Pons (tissue), 1 donor: ENCODE measurements at regions not wholly inside any gene's neighbourhood (a gene's known extent, or its start where the extent isn't known, plus 50 kb on each side); places are given as distances from the start of the nearest gene placed in this dataset.
A peak's percentile ranks its signal among the peaks of the same experiment; 100 is the strongest.
"Not testable (repeated sequence)": the region's sequence is repeated elsewhere in the genome, so short reads cannot be mapped to it uniquely, and the experiment has no call there.

Experiments
- DNase-seq: peaks from one replicate; pipeline ENCODE4 v3.0.0-alpha.2; 2016; ENCODE audit warnings: low spot score

DNA sequence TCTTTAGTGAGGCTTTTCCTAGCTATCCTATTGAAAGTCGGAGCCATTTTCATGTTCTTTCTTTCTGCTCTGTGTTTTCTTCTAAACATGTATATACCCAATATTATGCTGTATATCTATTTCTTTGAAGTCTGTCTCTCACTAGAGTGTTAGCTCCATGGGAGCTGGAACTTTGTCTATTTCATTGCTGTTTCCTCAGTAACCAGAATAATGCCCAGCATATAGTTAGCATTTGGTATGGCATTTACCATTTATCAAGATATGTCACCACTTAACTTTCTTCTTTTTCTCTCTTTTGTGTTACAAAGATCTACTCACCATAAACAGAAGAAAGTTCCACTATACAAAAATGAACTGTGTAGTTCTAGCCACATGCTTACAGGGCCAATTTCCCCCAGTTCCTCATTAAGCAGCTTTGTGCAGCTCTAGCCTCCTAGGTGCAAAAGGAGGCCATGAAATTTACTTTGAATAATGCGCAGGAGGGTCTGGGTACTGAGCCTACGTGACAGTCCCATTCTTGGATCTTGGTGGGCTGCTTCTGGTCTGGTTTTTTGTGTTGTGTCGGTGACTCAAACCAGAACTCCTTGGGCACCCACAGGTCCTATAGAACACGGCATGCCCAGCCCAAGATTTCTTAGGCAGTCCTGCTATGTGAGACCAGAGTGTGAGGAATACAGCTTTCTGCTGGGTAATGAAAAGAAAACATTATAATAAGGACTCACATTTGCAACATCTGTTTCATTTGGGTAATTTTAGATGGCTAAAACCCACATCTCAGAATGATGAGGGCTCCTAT is 302.3 kb upstream of the IGFBP7 start:
- no peak for DNase-seq

GRCh38 chr4:57410331-57411052 is 300.3 kb upstream of the IGFBP7 start:
- DNase-seq, result peak; percentile 98

GRCh38 chr4:57405359-57405758 is 295.2 kb upstream of the IGFBP7 start:
- no peak for DNase-seq

DNA sequence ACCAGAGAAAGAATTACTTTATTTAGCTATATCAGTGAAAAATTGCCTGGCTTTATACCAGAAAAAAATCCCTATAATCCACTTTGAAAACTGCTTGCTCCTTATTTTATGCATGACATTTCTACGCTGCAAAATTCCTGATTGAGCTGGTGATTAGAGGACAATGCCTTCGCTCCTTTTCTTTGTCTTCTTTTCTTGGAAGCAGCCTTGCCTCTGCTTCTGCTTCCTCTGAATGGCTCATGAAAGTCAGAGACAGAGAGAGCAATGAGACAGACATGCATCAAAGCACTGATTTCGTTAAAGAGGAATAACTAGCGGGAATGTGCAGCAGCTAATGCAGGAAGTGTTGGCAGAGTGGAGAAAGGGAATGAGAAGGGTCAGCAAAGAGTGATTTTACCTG is 294.3 kb upstream of the IGFBP7 start:
- no peak for DNase-seq

DNA sequence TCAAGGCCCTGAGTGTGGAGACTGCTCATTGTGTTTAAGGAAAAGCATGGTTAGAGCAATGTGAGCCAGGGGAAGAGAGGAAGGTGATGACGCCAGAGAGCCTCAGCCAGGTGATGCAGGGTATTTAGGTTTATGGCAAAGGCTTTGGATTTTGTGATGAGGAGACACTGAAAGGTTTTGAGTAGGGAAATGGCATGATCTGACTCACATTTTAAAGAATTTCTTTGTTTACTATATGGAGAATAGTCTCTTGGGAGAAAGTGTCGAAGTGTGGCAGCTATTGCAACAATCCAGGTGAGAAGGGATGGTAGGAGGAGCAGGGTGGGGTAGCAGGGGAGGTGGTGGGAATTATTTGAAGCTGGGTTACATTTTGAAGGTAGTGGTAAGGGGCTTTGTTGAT is 293.4 kb upstream of the IGFBP7 start:
- DNase-seq, result no peak

- no peak for DNase-seq
These were observed 291.4 kb upstream of the IGFBP7 start for GRCh38 chr4:57401586-57401985.

DNA sequence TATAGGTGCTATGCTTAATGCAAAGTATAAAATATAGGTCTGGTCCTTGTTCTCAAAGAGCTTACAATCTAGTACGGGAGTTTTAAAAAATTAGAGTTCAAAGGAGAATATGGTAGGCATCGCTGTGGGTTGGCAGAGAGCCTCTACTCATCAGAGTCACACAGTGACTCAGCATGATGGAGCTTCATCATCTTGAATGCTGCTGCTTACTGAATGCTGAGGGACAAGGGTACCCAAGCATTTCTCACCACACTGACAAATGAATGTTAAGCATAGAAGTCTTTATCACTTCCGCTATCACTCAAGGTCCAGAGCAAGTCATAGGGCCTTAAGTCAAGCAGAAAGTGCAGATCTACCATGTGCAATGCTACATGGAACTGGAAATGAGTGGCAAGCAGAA is 268.6 kb upstream of the IGFBP7 start:
- DNase-seq, result no peak

DNA sequence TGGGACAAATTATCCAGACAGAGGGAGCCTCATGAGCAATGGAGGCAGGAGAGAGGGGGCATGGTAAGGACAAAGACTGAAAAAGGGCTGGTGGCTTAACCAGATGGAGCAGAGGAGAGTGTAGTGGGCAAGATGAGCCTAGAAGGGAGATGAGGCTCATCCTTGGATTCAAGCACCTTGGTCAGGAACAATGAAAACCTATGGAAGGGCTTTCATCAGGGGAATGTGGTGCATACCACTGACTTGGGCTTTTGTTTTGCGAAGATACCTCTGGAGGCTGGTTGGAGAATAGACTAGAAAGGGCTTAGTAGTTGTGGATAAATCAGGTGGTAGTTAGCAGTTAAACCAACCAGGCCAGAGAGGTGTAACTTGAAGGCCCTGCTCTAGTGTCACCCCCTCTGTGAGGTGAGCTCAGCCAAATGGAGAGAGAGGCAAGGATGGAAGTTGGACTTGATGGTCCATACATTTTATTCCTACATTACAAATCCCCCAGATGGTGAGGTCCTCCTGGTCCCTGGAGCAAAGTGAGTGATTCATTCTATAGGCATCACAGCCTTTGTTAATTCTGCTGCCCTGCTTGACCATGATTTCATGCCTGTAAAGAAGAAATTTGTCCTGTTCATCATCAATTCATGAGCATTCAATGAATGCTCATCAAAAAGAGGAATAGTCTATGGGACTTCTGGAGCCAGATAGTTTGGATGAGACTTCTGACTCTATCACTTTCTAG is 264.8 kb upstream of the IGFBP7 start:
- DNase-seq, result no peak

DNA sequence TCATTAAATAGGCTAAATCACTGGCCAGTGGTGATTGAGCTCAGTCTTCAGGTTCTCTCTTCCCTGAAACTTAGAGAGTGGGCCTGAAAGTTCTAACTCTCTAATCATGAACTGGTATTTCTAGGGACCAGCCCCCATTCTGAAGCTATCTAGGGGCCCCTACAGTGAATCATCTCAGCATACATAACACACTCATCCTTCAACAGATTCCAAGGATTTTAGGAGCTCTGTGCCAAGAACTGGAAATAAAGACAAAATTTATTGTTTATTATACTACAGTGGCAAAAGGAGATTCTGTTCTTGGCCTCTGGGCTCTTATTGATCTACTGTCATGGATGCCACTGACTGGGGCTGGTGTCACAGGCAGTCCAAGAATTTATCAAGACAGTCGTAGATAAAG is 263.8 kb upstream of the IGFBP7 start:
- DNase-seq, result no peak

DNA sequence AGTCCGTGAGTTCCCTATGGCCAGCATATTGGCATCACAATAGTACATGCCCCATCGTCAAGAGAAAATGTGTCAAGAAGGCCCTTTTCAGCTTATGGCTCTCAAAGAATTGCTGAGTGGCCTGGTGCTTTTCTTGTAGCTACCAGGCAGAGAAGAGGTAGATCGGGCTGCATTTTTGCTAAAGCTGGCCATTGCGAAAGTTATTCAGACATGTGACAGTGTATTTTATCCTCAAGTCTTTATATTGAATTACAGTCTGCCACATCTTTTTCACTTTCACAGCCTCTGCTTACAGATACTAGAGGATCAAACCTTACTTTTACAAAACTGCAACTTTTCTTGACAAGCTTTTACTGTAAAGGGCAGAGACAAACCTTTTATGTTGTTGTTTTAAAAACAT is 261.5 kb upstream of the IGFBP7 start:
- DNase-seq, result no peak

DNA sequence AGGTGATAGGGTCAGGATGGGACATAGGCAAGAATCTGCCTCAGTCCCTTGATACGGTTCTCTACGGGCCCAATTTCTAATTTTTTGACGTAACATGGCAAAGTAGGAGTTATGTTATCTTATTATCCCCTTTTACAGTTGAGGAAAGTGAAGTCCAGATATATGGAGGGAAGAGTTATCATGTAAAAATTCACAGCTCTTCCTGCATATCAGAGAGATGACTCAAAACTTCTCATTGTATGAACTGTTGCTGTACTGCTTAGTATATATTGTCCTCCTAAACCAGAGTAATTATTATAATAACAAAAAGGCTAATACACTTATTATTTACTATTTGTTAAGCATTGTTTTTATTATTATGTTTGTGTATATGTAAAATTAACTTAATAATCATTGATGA is 260.5 kb upstream of the IGFBP7 start:
- no peak for DNase-seq

- no peak for DNase-seq
These were observed 259.3 kb upstream of the IGFBP7 start for GRCh38 chr4:57369446-57369845.

DNA sequence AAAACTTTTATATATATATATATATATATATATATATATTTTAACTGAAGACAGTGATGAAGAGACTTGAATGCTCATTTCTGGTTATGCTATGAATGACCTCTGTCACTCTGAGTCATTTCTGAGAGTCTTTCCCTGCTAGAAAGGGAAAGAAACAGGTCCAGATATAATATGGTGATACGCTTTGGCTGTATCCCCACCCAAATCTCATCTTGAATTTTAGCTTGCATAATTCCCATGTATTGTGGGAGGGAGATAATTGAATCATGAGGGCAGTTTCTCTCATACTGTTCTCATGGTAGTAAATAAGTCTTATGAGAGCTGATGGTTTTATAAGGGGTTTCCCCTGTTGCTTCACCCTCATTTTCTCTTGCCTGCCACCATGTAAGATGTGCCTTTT is 254.1 kb upstream of the IGFBP7 start:
- DNase-seq, result no peak

DNA sequence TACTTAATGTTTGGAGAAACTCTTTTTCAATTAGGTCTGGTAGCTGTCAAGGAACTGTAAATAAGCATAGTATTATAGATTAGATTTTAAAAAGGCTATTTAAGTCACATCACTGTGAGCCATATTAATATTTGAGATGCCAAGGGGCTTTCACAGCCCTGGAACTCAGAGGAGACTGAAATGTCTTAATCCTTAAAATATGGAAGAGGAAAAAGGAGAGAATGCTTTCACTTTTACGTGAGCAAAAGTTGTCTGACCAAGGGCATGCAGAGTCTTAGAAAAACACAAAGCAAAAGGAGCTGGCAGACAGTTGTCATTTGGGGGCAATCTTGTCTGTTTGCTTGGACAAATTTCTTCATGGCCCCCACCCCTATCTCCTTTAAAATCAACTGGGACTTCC is 253.2 kb upstream of the IGFBP7 start:
- no peak for DNase-seq

GRCh38 chr4:57360681-57361080 is 250.5 kb upstream of the IGFBP7 start:
- no peak for DNase-seq

GRCh38 chr4:57355101-57355665 is 245.0 kb upstream of the IGFBP7 start:
- no peak for DNase-seq

DNA sequence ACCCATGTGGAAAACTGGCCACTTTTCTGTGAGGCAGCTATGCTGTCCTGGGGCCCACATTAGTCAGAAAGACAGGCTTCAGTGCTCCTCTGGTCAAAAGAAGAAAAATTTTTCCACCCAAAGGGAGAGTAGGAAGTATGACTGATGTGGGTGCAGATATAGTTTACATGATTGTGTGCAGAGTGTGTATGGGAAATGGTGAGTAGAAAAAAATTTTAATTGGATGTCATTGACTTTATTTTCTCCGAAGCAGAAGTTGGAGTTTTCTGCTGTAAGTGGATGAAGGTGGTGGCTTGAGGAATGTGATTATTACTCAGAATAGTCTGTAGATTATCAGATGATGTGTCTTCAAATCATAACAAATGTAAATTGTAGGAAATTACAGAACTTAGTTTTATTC is 241.5 kb upstream of the IGFBP7 start:
- no peak for DNase-seq

DNA sequence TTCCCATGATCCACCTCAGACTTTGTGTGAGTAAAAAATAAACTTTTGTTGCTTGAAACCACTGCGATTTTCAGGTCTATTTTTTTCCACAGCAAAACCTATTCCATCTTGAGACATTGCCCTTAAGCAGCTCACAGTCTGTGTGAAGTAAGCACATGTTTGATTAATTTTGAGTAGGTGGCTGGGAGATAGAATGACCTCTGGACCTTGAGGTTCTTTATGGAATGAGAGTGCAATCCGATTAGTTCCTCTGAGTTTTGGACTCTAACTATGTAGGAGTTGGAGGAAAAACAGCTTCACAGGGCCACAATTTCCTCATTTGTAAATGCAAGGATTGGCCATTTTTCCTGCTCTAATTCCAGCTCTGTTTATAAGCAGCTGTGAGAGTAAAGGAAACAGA is 234.1 kb upstream of the IGFBP7 start:
- no peak for DNase-seq

DNA sequence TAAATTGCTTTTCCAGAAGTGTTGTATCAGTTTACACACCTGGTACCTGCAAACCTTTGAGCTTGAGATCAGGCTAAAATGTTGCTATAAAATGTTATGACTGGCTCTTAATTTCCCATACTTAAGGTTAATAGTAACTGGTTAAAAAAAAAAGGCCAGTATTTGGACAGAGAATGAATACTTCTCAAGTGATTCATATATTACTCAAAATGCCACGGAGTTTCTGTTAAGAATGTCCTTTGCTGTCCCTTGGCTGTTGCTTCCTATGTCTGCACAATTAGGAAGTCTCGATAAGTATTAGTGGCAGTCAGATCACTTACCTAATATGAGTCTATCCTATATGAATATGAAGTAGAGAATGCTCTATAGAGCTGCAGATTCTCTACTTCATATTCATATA is 232.2 kb upstream of the IGFBP7 start:
- no peak for DNase-seq

- DNase-seq, result not testable (repeated sequence)
These were observed 228.7 kb upstream of the IGFBP7 start for GRCh38 chr4:57338861-57339260.

GRCh38 chr4:57333684-57334083 is 223.5 kb upstream of the IGFBP7 start:
- DNase-seq, result no peak

DNA sequence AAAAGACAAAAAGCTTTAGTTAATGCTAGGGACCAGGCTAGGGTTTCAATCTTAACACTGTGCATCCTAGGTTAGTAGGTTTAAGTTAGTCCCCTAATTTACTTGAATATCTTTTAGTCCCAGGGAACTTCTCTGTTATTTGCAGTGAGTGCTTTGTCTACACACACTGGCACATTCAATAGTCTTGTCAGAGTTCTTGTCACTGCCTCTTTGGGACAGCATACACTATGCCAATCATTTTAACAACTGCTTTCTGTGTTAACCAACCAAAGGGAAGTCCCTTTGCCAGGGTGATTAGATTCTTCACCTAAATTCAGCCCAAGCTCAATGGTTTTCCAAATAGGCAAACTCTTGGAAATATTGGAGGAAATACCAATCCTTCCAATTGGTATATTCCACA is 221.8 kb upstream of the IGFBP7 start:
- no peak for DNase-seq

DNA sequence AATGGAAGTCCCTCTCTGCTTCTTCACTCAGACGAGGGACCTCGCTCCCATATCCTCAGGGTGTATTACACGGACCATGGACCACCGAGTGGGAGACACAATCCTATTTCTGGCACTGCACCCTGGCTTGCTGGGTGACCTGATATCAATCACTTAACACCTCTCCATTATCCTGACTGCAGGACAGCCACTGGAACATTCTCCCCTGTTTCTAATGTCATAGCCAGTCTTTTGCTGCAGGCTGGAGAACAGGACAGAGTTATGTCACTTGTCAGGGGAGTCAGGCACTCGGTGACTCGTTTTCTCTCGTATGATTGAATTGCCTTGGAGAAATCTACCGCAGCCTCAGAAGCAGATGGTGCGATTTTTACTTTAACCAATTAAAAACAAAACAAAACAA is 219.1 kb upstream of the IGFBP7 start:
- no peak for DNase-seq
